Astrocyte (in vitro differentiated cells and primary cell): ENCODE measurements at regions not wholly inside any gene's neighbourhood (a gene's known extent, or its start where the extent isn't known, plus 50 kb on each side); places are given as distances from the start of the nearest gene placed in this dataset.

Experiments
- CTCF ChIP-seq: IDR thresholded peaks from 2 replicates; pipeline ENCODE4 v1.5.1; 2011; ENCODE audit warnings: low read depth, mild to moderate bottlenecking, inconsistent platforms, low read length, moderate library complexity; ENCODE audit not compliant: insufficient read depth
- EZH2 ChIP-seq: IDR thresholded peaks from 2 replicates; pipeline ENCODE4 v1.6.1; 2012; ENCODE audit warnings: mild to moderate bottlenecking, low read length, inconsistent platforms; ENCODE audit not compliant: insufficient read depth

GRCh38 chrX:75883446-75883845, 98.4 kb upstream of the MAGEE2 start:
- no peak for TF ChIP-seq CTCF
- TF ChIP-seq EZH2 = no peak
